A673 (cell line): ENCODE measurements at regions not wholly inside any gene's neighbourhood (a gene's known extent, or its start where the extent isn't known, plus 50 kb on each side); places are given as distances from the start of the nearest gene placed in this dataset.

Source experiments
- BruUV-seq: library from RNA; stranded (reverse); fragments of 400-500 nt; replicated peaks from 2 replicates; lab custom pipeline; 2021; lab: Mats Ljungman, UMichigan
- CTCF ChIA-PET: fragments of 300-600 bp; sonication (Branson Sonifier 250); formaldehyde crosslinking; loops from one replicate; lab custom pipeline; 2022; ENCODE audit warnings: antibody characterized with exemption; lab: Charles Lee
- POLR2A ChIA-PET: fragments of 300-600 bp; sonication (Branson Sonifier 250); formaldehyde crosslinking; loops from one replicate; lab custom pipeline; 2022; ENCODE audit warnings: antibody characterized with exemption; ENCODE audit not compliant: low non-redundant PET; lab: Charles Lee
- DNase-seq: peaks from one replicate; pipeline ENCODE4 v3.0.0-alpha.2; 2015; ENCODE audit warnings: low spot score
- H3K27ac ChIP-seq: fragments of 200-600 bp; sonication (generic); 2 replicates; pipeline ENCODE4 v1.5.1; 2016; ENCODE audit warnings: mixed run types, low read depth, mild to moderate bottlenecking, mixed read lengths, antibody characterized with exemption, low read length; ENCODE audit not compliant: poor library complexity, severe bottlenecking
- H3K27me3 ChIP-seq: fragments of 200-600 bp; sonication (generic); replicated peaks from 2 replicates; pipeline ENCODE4 v1.6.1; 2017; ENCODE audit warnings: mixed run types, low read depth, mild to moderate bottlenecking, mixed read lengths, antibody characterized with exemption, low read length; ENCODE audit not compliant: insufficient read depth, poor library complexity
- H3K36me3 ChIP-seq: fragments of 200-600 bp; sonication (generic); 2 replicates; pipeline ENCODE4 v1.6.1; 2016; ENCODE audit warnings: mixed run types, mild to moderate bottlenecking, mixed read lengths, antibody characterized with exemption, low read length; ENCODE audit not compliant: insufficient read depth, poor library complexity, severe bottlenecking
- H3K4me1 ChIP-seq: fragments of 200-600 bp; sonication (generic); 2 replicates; pipeline ENCODE4 v1.6.1; 2017; ENCODE audit warnings: mixed run types, mild to moderate bottlenecking, mixed read lengths, antibody characterized with exemption, low read length; ENCODE audit not compliant: insufficient read depth, poor library complexity, severe bottlenecking
- H3K4me3 ChIP-seq: fragments of 200-600 bp; sonication (generic); 2 replicates; pipeline ENCODE4 v1.5.1; 2016; ENCODE audit warnings: low read depth, mixed run types, mild to moderate bottlenecking, mixed read lengths, low read length; ENCODE audit not compliant: poor library complexity, severe bottlenecking
- H3K9me3 ChIP-seq: fragments of 200-600 bp; sonication (generic); 2 replicates; pipeline ENCODE4 v1.6.1; 2016; ENCODE audit warnings: mixed run types, low read depth, mild to moderate bottlenecking, mixed read lengths, antibody characterized with exemption, low read length; ENCODE audit not compliant: poor library complexity, severe bottlenecking
- EZH2 ChIP-seq: fragments of 200-600 bp; sonication (generic); IDR thresholded peaks from 2 replicates; pipeline ENCODE4 v1.6.1; 2017; ENCODE audit warnings: borderline replicate concordance, low read depth, mild to moderate bottlenecking, mixed read lengths, antibody characterized with exemption, low read length; ENCODE audit not compliant: poor library complexity, severe bottlenecking
- intact Hi-C: fragments of 100-400 bp; cut with micrococcal nuclease; formaldehyde crosslinking; loops from one replicate; pipeline ENCODE4 v1.10.0; 2022; ENCODE audit not compliant: unreplicated experiment
- TF ChIP-seq, protein P1 (sequence below): fragments of 300-800, 200-600 bp; sonication (generic); conservative IDR thresholded peaks from 2 replicates; pipeline ENCODE4 v1.5.1; 2017; ENCODE audit warnings: low read depth, mild to moderate bottlenecking, antibody characterized with exemption, low read length, moderate library complexity, mixed read lengths

DNA sequence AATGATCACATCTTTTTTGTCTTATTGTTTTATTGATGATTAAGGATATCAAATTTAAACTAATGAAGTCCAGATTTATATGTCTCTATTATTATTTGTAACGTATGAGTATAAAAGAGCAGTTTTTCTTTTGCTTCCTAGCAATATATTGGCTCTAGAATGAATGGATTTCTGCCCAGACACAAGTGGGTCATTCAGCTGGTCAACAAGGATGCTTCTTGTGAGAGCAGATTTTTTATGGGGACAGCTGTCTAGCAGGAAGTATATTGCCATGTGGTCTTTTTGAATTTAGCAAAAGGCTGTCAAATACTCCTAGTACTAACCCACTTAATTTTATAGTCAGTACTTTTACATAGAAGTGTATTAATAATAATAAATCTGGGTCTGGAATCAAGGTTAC, 1071.1 kb upstream of the FLRT2 start:
- H3K9me3 ChIP-seq = no peaks in the 10 kb centered on the region
- TF ChIP-seq, protein P1, sequence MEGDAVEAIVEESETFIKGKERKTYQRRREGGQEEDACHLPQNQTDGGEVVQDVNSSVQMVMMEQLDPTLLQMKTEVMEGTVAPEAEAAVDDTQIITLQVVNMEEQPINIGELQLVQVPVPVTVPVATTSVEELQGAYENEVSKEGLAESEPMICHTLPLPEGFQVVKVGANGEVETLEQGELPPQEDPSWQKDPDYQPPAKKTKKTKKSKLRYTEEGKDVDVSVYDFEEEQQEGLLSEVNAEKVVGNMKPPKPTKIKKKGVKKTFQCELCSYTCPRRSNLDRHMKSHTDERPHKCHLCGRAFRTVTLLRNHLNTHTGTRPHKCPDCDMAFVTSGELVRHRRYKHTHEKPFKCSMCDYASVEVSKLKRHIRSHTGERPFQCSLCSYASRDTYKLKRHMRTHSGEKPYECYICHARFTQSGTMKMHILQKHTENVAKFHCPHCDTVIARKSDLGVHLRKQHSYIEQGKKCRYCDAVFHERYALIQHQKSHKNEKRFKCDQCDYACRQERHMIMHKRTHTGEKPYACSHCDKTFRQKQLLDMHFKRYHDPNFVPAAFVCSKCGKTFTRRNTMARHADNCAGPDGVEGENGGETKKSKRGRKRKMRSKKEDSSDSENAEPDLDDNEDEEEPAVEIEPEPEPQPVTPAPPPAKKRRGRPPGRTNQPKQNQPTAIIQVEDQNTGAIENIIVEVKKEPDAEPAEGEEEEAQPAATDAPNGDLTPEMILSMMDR = no peak
- no peak for TF ChIP-seq EZH2
- no peaks in the 10 kb centered on the region for H3K27me3 ChIP-seq
- H3K4me1 ChIP-seq = no peaks in the 10 kb centered on the region
- no TSS peak for BruUV-seq
- no peak overlapping the region for H3K4me3 ChIP-seq
- H3K36me3 ChIP-seq = no peaks in the 10 kb centered on the region
- ChIA-PET CTCF (no interaction called here), POLR2A (no interaction called here)
- intact Hi-C loops = no loop called here
- DNase-seq = no peak
- H3K27ac ChIP-seq = no peak overlapping the region

DNA sequence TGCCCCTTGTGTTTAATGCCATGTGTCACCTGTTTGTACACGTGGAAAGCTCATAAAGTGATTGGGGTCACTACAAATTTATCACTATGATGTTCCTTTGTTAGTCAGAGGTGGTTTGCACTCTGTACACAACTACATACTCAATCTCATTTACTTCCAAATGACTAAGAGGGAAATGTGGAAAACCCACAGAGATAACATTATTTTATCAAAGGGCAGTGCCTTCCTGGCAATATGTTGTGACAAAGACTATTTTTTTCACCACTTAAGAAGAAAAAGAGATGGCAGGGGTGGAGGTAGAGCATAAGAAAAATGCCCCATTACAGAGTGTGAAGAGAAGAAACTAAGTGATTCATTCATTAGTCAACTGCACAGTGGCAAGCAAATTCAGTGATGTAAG, 1064.1 kb upstream of the FLRT2 start:
- no peak for DNase-seq
- no peaks in the 10 kb centered on the region for H3K27me3 ChIP-seq
- H3K36me3 ChIP-seq = no peaks in the 10 kb centered on the region
- H3K27ac ChIP-seq = no peak overlapping the region
- intact Hi-C loops = no loop called here
- no peak overlapping the region for H3K4me3 ChIP-seq
- no peak for TF ChIP-seq EZH2
- TF ChIP-seq, protein P1 = no peak
- CTCF ChIA-PET = no interaction called here
- no peaks in the 10 kb centered on the region for H3K9me3 ChIP-seq
- no peaks in the 10 kb centered on the region for H3K4me1 ChIP-seq
- POLR2A ChIA-PET = no interaction called here
- BruUV-seq = no TSS peak

DNA sequence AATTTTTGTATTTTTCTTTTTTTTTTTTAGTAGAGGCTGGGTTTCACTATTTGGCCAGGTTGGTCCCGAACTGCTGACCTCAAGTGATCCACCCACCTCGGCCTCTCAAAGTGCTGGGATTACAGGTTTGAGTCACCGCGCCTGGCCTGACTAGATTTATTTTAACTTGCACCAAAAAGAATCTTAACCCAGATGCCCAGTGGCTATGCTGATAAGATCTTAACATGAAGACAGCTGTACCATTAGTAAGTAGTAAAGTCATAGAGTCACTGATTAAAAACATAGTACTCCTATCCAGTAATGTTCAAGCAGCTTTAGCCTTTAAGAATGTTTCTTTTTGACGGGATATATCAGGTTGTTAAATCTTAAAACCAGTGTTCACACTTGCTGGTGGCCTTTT, 1061.8 kb upstream of the FLRT2 start:
- H3K4me3 ChIP-seq = no peak overlapping the region
- ChIA-PET POLR2A (no interaction called here), CTCF (no interaction called here)
- intact Hi-C loops = no loop called here
- no peaks in the 10 kb centered on the region for H3K9me3 ChIP-seq
- TF ChIP-seq, protein P1 = no peak
- TF ChIP-seq EZH2 = no peak
- no peak for DNase-seq
- H3K27me3 ChIP-seq = no peaks in the 10 kb centered on the region
- no peaks in the 10 kb centered on the region for H3K36me3 ChIP-seq
- H3K27ac ChIP-seq = no peak overlapping the region
- BruUV-seq = no TSS peak
- no peaks in the 10 kb centered on the region for H3K4me1 ChIP-seq
